Upper lobe of left lung (tissue), 4 donors: ENCODE measurements at regions not wholly inside any gene's neighbourhood (a gene's known extent, or its start where the extent isn't known, plus 50 kb on each side); places are given as distances from the start of the nearest gene placed in this dataset.

Experiments
- POLR2A ChIP-seq, 4 donors: fragments of 450-650 bp; IDR thresholded peaks; one replicate each; pipeline ENCODE4 v1.5.1; 2016 to 2017; ENCODE audit warnings: antibody characterized with exemption in 4 of 4, mild to moderate bottlenecking in 2 of 4
- POLR2AphosphoS5 ChIP-seq, 2 donors: sonication (generic); formaldehyde crosslinking; IDR thresholded peaks; one replicate each; pipeline ENCODE4 v1.5.1; 2017; ENCODE audit warnings: antibody characterized with exemption in 2 of 2
- TF ChIP-seq, protein P1 (sequence below), 6 experiments: fragments of 450-650 bp in 4 of 6; fragments of 200-600 bp in 2 of 6; sonication (generic) in 2 of 6; IDR thresholded peaks; one replicate each; pipeline ENCODE4 v1.5.1; 2016 to 2019; ENCODE audit warnings: antibody characterized with exemption in 6 of 6

- TF ChIP-seq, protein P1, sequence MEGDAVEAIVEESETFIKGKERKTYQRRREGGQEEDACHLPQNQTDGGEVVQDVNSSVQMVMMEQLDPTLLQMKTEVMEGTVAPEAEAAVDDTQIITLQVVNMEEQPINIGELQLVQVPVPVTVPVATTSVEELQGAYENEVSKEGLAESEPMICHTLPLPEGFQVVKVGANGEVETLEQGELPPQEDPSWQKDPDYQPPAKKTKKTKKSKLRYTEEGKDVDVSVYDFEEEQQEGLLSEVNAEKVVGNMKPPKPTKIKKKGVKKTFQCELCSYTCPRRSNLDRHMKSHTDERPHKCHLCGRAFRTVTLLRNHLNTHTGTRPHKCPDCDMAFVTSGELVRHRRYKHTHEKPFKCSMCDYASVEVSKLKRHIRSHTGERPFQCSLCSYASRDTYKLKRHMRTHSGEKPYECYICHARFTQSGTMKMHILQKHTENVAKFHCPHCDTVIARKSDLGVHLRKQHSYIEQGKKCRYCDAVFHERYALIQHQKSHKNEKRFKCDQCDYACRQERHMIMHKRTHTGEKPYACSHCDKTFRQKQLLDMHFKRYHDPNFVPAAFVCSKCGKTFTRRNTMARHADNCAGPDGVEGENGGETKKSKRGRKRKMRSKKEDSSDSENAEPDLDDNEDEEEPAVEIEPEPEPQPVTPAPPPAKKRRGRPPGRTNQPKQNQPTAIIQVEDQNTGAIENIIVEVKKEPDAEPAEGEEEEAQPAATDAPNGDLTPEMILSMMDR (IDR thresholded peaks at IDR 0.05): no peak
- no peak for TF ChIP-seq POLR2AphosphoS5 (IDR thresholded peaks at IDR 0.05)
- no peak for TF ChIP-seq POLR2A (IDR thresholded peaks at IDR 0.05)
Observed at GRCh38 chr1:114314576-114314975, 160.9 kb upstream of the SYT6 start.
